ENCODE measurements at regions not wholly inside any gene's neighbourhood (a gene's known extent, or its start where the extent isn't known, plus 50 kb on each side); places are given as distances from the start of the nearest gene placed in this dataset.

DNA sequence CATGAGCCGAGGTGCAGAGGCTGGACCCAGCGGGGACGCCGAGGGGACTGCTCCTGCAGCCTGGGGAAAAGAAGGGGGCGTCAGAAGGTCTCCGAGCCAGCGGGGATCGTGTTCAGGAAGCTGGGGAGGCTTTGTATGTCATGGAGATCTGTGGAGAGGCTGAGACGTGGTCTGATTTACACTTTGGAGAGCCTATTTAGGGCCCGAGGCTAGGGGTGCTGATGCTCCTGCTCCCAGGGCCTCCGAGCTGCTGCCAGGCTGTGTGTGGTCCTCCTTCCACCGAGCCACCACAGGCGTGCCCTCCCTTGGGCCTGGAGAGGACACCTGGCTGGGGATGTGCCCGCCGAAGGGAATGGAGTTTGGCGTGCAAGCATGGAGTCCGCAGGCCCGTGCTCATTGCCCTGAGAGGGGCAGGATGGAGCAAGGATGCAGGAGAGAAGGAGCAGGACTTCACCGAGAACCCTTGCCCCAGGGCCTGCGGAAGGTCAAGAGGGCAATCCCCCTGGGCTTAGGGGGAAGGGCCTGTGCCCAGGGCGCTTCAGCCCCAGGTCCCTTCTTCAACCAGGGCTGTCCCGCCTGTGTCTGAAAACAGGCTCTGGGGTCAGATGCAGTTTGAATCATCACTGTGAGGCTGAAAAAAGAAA, 252.5 kb downstream of the VAPA start:
- no peaks in the 10 kb centered on the region for H3K36me3 ChIP-seq (ENCODE audit: control insufficient read depth, insufficient read depth, low read length)
- no peak overlapping the region for H2BK120ac ChIP-seq (ENCODE audit: low read depth, low read length)
- H3K27ac ChIP-seq (ENCODE audit: low read depth, low read length), result no peak overlapping the region
- no peak overlapping the region for H3K23ac ChIP-seq (ENCODE audit: low read length)
- no peak overlapping the region for H4K8ac ChIP-seq (ENCODE audit: low read depth, low read length)
- H3K56ac ChIP-seq (ENCODE audit: low read length), result no peak overlapping the region
- H4K5ac ChIP-seq (ENCODE audit: low read length), result no peak overlapping the region
- no CpG with 5 or more reads among the region's 22 CpGs for WGBS (ENCODE audit: extremely low coverage, insufficient coverage, low lambda C conversion rate)
- no peak overlapping the region for H3K4ac ChIP-seq (ENCODE audit: low read depth, low read length)
- no peaks in the 10 kb centered on the region for H3K79me2 ChIP-seq (ENCODE audit: control insufficient read depth, insufficient read depth, low read length)
- no peak for DNase-seq
- no peak overlapping the region for H2BK15ac ChIP-seq (replicated peaks; ENCODE audit: low read depth)
- H3K27me3 ChIP-seq (ENCODE audit: insufficient read depth, low read length, poor library complexity), result no peaks in the 10 kb centered on the region
- no peak overlapping the region for H3K18ac ChIP-seq (ENCODE audit: low read length)
- no peaks in the 10 kb centered on the region for H3K4me1 ChIP-seq (ENCODE audit: control insufficient read depth, low read depth, low read length)
- no peak overlapping the region for H3K9ac ChIP-seq (ENCODE audit: low read length)
- no peak overlapping the region for H2BK5ac ChIP-seq (ENCODE audit: low read length)
- H3K4me3 ChIP-seq (ENCODE audit: low read length), result no peak overlapping the region
- H2AK5ac ChIP-seq (ENCODE audit: low read length), result no peak overlapping the region
- H3K79me1 ChIP-seq (ENCODE audit: low read length), result no peaks in the 10 kb centered on the region
- no peak overlapping the region for H3K4me2 ChIP-seq (ENCODE audit: low read length)

DNA sequence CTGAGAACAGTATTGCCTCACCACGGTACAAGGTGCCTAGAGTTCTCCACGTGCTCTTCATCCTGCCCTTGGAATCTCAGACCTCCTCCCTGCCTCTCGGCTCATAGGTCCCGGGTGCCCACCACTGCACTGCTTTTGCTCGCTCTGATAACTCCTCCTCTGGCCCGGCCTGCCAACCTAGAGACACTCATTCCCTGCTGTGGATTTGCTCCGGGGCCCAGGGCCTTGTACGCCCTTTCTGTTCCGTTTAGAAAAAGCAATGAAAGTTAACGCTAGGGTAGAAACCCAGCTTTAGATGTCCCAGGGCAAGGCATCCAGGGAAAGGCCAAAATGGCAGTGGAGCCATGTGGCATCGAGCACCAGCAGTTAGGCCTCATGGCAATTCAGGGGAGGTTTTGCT, 253.9 kb downstream of the VAPA start:
- no peak overlapping the region for H3K4me3 ChIP-seq (ENCODE audit: low read length)

DNA sequence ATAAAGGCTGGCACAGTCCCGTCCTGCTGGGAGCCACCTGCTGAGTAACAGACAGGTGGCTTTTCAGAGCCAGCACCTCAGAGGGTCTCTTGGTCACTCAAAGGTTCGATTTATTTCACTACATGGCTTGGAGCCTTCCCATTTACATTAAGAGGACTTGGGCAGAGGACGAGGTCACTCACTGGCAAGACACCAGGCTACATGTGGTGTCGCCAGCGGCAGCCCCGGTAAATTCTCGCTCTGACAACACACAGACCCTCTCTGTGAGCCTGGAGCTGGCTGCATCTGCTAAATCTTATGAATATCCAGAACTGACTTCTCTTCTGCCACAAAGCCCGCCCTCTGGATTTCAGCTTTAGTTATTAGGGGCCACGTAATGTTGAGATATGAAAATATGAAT, 254.7 kb downstream of the VAPA start:
- no peaks in the 10 kb centered on the region for H3K4me1 ChIP-seq (ENCODE audit: control insufficient read depth, low read depth, low read length)
- H3K9ac ChIP-seq (ENCODE audit: low read length), result no peak overlapping the region
- no CpG with 5 or more reads among the region's 9 CpGs for WGBS (ENCODE audit: extremely low coverage, insufficient coverage, low lambda C conversion rate)
- no peaks in the 10 kb centered on the region for H3K27me3 ChIP-seq (ENCODE audit: insufficient read depth, low read length, poor library complexity)
- no peaks in the 10 kb centered on the region for H3K79me1 ChIP-seq (ENCODE audit: low read length)
- H3K56ac ChIP-seq (ENCODE audit: low read length), result no peak overlapping the region
- no peak overlapping the region for H2AK5ac ChIP-seq (ENCODE audit: low read length)
- DNase-seq, result no peak
- H3K27ac ChIP-seq (ENCODE audit: low read depth, low read length), result no peak overlapping the region
- no peak overlapping the region for H3K4me3 ChIP-seq (ENCODE audit: low read length)
- H3K23ac ChIP-seq (ENCODE audit: low read length), result no peak overlapping the region
- H3K4ac ChIP-seq (ENCODE audit: low read depth, low read length), result no peak overlapping the region
- no peak overlapping the region for H4K8ac ChIP-seq (ENCODE audit: low read depth, low read length)
- H2BK15ac ChIP-seq (replicated peaks; ENCODE audit: low read depth), result no peak overlapping the region
- no peak overlapping the region for H2BK5ac ChIP-seq (ENCODE audit: low read length)
- no peaks in the 10 kb centered on the region for H3K36me3 ChIP-seq (ENCODE audit: control insufficient read depth, insufficient read depth, low read length)
- H3K79me2 ChIP-seq (ENCODE audit: control insufficient read depth, insufficient read depth, low read length), result no peaks in the 10 kb centered on the region
- H4K5ac ChIP-seq (ENCODE audit: low read length), result no peak overlapping the region
- H3K4me2 ChIP-seq (ENCODE audit: low read length), result no peak overlapping the region
- no peak overlapping the region for H2BK120ac ChIP-seq (ENCODE audit: low read depth, low read length)
- no peak overlapping the region for H3K18ac ChIP-seq (ENCODE audit: low read length)

More for the DNA sequence above, 253.9 kb downstream of the VAPA start:
- Histone ChIP-seq H2BK15ac (replicated peaks; ENCODE audit: low read depth) (no peak overlapping the region), H3K4me1 (ENCODE audit: control insufficient read depth, low read depth, low read length) (no peaks in the 10 kb centered on the region), H3K27ac (ENCODE audit: low read depth, low read length) (no peak overlapping the region), H3K27me3 (ENCODE audit: insufficient read depth, low read length, poor library complexity) (no peaks in the 10 kb centered on the region), H2BK120ac (ENCODE audit: low read depth, low read length) (no peak overlapping the region), H3K18ac (ENCODE audit: low read length) (no peak overlapping the region), H3K79me1 (ENCODE audit: low read length) (no peaks in the 10 kb centered on the region), H3K79me2 (ENCODE audit: control insufficient read depth, insufficient read depth, low read length) (no peaks in the 10 kb centered on the region), H3K36me3 (ENCODE audit: control insufficient read depth, insufficient read depth, low read length) (no peaks in the 10 kb centered on the region), H2BK5ac (ENCODE audit: low read length) (no peak overlapping the region), H3K4me2 (ENCODE audit: low read length) (no peak overlapping the region), H3K9ac (ENCODE audit: low read length) (no peak overlapping the region), H4K8ac (ENCODE audit: low read depth, low read length) (no peak overlapping the region), H2AK5ac (ENCODE audit: low read length) (no peak overlapping the region), H3K23ac (ENCODE audit: low read length) (no peak overlapping the region), H3K4ac (ENCODE audit: low read depth, low read length) (no peak overlapping the region), H3K56ac (ENCODE audit: low read length) (no peak overlapping the region), H4K5ac (ENCODE audit: low read length) (no peak overlapping the region)
- no CpG with 5 or more reads among the region's 11 CpGs for WGBS (ENCODE audit: extremely low coverage, insufficient coverage, low lambda C conversion rate)
- DNase-seq, result no peak

DNA sequence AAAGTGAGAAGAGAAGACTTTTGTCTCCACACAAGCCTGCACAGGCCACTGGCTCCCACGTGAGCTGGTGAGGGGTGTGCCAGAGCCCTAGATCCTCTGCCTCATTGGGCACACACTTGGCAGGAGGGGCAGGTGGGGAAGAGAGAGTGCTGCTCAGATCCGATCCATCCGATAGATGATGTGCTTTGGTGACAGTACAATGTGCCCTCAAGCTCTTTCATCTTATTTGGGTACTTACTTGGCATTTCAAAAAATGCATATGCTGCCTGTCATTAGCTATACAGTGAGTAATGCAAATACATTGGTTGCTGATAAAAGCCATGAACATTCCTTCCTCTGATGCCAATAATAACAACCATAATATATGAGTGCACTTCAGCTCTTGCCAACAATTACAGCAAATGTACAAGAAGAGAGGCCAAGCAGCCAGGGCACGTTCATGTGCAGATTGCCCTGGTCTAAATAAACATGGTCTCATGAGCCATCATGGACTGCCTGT, 255.3 kb downstream of the VAPA start:
- Histone ChIP-seq H3K79me1 (ENCODE audit: low read length) (no peaks in the 10 kb centered on the region), H4K5ac (ENCODE audit: low read length) (no peak overlapping the region), H3K27ac (ENCODE audit: low read depth, low read length) (no peak overlapping the region), H4K8ac (ENCODE audit: low read depth, low read length) (no peak overlapping the region), H3K56ac (ENCODE audit: low read length) (no peak overlapping the region), H2AK5ac (ENCODE audit: low read length) (no peak overlapping the region), H2BK120ac (ENCODE audit: low read depth, low read length) (no peak overlapping the region), H2BK15ac (replicated peaks; ENCODE audit: low read depth) (no peak overlapping the region), H2BK5ac (ENCODE audit: low read length) (no peak overlapping the region), H3K9ac (ENCODE audit: low read length) (no peak overlapping the region), H3K4ac (ENCODE audit: low read depth, low read length) (no peak overlapping the region), H3K36me3 (ENCODE audit: control insufficient read depth, insufficient read depth, low read length) (no peaks in the 10 kb centered on the region), H3K18ac (ENCODE audit: low read length) (no peak overlapping the region), H3K4me2 (ENCODE audit: low read length) (no peak overlapping the region), H3K27me3 (ENCODE audit: insufficient read depth, low read length, poor library complexity) (no peaks in the 10 kb centered on the region), H3K4me3 (ENCODE audit: low read length) (no peak overlapping the region), H3K4me1 (ENCODE audit: control insufficient read depth, low read depth, low read length) (no peaks in the 10 kb centered on the region), H3K23ac (ENCODE audit: low read length) (no peak overlapping the region), H3K79me2 (ENCODE audit: control insufficient read depth, insufficient read depth, low read length) (no peaks in the 10 kb centered on the region)
- no CpG with 5 or more reads among the region's 4 CpGs for WGBS (ENCODE audit: extremely low coverage, insufficient coverage, low lambda C conversion rate)
- no peak for DNase-seq

DNA sequence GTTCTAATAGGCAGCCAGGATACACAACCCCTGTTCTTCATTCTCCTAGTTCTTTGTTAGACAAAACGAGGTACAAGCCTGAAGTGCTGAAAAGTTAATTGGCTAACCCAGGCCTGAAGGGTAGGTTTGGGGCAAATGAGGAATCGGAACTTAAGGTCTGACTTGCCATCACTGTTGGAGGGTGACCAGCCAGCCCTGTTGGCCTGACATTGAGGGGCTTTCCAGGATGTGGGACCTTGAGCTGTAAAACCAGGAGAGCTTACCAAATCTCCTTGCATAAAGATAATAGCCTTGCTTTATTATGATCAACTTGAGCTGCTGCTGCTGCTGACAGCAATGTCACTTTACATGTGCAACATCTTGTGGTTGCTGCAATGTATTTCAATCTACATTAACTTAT, 256.0 kb downstream of the VAPA start:
- no peak overlapping the region for H4K5ac ChIP-seq (ENCODE audit: low read length)
- no peaks in the 10 kb centered on the region for H3K4me1 ChIP-seq (ENCODE audit: control insufficient read depth, low read depth, low read length)
- no peak for DNase-seq
- no peak overlapping the region for H3K4me2 ChIP-seq (ENCODE audit: low read length)
- no peak overlapping the region for H3K23ac ChIP-seq (ENCODE audit: low read length)
- no peak overlapping the region for H2BK15ac ChIP-seq (replicated peaks; ENCODE audit: low read depth)
- no peak overlapping the region for H3K27ac ChIP-seq (ENCODE audit: low read depth, low read length)
- no peak overlapping the region for H3K9ac ChIP-seq (ENCODE audit: low read length)
- H2BK5ac ChIP-seq (ENCODE audit: low read length), result no peak overlapping the region
- no CpG with 5 or more reads among the region's 2 CpGs for WGBS (ENCODE audit: extremely low coverage, insufficient coverage, low lambda C conversion rate)
- no peaks in the 10 kb centered on the region for H3K79me2 ChIP-seq (ENCODE audit: control insufficient read depth, insufficient read depth, low read length)
- no peak overlapping the region for H4K8ac ChIP-seq (ENCODE audit: low read depth, low read length)
- H3K56ac ChIP-seq (ENCODE audit: low read length), result no peak overlapping the region
- H3K79me1 ChIP-seq (ENCODE audit: low read length), result no peaks in the 10 kb centered on the region
- no peak overlapping the region for H3K18ac ChIP-seq (ENCODE audit: low read length)
- H3K36me3 ChIP-seq (ENCODE audit: control insufficient read depth, insufficient read depth, low read length), result no peaks in the 10 kb centered on the region
- no peak overlapping the region for H3K4ac ChIP-seq (ENCODE audit: low read depth, low read length)
- no peak overlapping the region for H3K4me3 ChIP-seq (ENCODE audit: low read length)
- H3K27me3 ChIP-seq (ENCODE audit: insufficient read depth, low read length, poor library complexity), result no peaks in the 10 kb centered on the region
- no peak overlapping the region for H2AK5ac ChIP-seq (ENCODE audit: low read length)
- H2BK120ac ChIP-seq (ENCODE audit: low read depth, low read length), result no peak overlapping the region

DNA sequence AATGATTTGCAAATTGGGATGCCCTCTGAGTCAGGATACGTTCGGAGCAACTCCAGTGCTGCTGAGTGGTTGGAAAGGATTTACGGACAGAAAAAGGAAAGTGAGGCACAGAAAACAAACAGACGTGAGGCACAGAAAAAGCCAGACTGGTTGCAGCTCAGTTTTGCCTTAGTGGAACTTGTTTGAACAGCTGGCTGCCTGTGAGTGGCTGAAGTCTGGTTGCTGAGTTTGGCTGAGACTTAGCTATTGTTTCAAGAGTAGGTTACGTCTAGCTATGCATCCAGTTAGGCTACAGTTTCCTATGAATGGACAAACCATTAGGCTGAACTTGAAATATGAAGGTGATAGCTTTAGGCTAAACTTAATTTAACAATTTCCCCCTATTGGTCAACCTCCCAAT, 256.6 kb downstream of the VAPA start:
- no peaks in the 10 kb centered on the region for H3K4me1 ChIP-seq (ENCODE audit: control insufficient read depth, low read depth, low read length)
- H2BK15ac ChIP-seq (replicated peaks; ENCODE audit: low read depth), result no peak overlapping the region
- H3K4me3 ChIP-seq (ENCODE audit: low read length), result no peak overlapping the region
- H3K27ac ChIP-seq (ENCODE audit: low read depth, low read length), result no peak overlapping the region
- no peaks in the 10 kb centered on the region for H3K36me3 ChIP-seq (ENCODE audit: control insufficient read depth, insufficient read depth, low read length)
- no peak overlapping the region for H3K4me2 ChIP-seq (ENCODE audit: low read length)
- H2AK5ac ChIP-seq (ENCODE audit: low read length), result no peak overlapping the region
- WGBS (ENCODE audit: extremely low coverage, insufficient coverage, low lambda C conversion rate), result no CpG with 5 or more reads among the region's 5 CpGs
- H2BK5ac ChIP-seq (ENCODE audit: low read length), result no peak overlapping the region
- H3K79me2 ChIP-seq (ENCODE audit: control insufficient read depth, insufficient read depth, low read length), result no peaks in the 10 kb centered on the region
- no peak overlapping the region for H4K8ac ChIP-seq (ENCODE audit: low read depth, low read length)
- H2BK120ac ChIP-seq (ENCODE audit: low read depth, low read length), result no peak overlapping the region
- DNase-seq, result no peak
- no peaks in the 10 kb centered on the region for H3K27me3 ChIP-seq (ENCODE audit: insufficient read depth, low read length, poor library complexity)
- no peak overlapping the region for H3K4ac ChIP-seq (ENCODE audit: low read depth, low read length)
- H3K79me1 ChIP-seq (ENCODE audit: low read length), result no peaks in the 10 kb centered on the region
- H3K56ac ChIP-seq (ENCODE audit: low read length), result no peak overlapping the region
- no peak overlapping the region for H3K23ac ChIP-seq (ENCODE audit: low read length)
- no peak overlapping the region for H3K9ac ChIP-seq (ENCODE audit: low read length)
- no peak overlapping the region for H3K18ac ChIP-seq (ENCODE audit: low read length)
- no peak overlapping the region for H4K5ac ChIP-seq (ENCODE audit: low read length)

All from mesendoderm (in vitro differentiated cells).